ENCODE measurements at regions not wholly inside any gene's neighbourhood (a gene's known extent, or its start where the extent isn't known, plus 50 kb on each side); places are given as distances from the start of the nearest gene placed in this dataset.

DNA sequence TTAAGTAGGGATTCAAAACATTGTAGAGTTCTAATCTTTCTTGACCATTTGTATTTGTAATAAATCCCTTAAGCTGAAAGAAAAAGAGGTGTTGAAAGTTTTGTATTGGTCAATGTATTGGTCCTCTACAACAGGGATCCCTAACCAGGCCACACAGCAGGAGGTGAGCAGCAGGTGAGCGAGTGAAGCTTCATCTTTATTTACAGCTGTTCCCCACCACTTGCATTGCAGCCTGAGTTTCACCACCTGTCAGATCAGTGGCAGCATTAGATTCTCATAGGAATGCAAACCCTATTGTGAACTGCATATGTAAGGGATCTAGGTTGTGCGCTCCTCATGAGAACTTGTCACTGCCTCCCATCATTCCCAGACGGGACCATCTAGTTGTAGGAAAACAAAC, 715.7 kb upstream of the NXPH2 start:
- TF ChIP-seq EZH2 (IDR thresholded peaks at IDR 0.05), result no peak
- TF ChIP-seq POLR2AphosphoS5 (IDR thresholded peaks at IDR 0.05; ENCODE audit: borderline replicate concordance, low read depth, low read length), result no peak
- TF ChIP-seq FOXP2 (optimal IDR thresholded peaks at IDR 0.05; ENCODE audit: control extremely low read depth, extremely low read length, insufficient read depth), result no peak
